Left renal cortex interstitium (tissue), 4 donors: ENCODE measurements at regions not wholly inside any gene's neighbourhood (a gene's known extent, or its start where the extent isn't known, plus 50 kb on each side); places are given as distances from the start of the nearest gene placed in this dataset.

Experiments used
- DNase-seq, 4 donors: peaks; one replicate each; pipeline ENCODE4 v3.0.0-alpha.2; 2013; ENCODE audit warnings: low read depth in 4 of 4, low spot score in 2 of 4, missing footprints in 1 of 4

DNA sequence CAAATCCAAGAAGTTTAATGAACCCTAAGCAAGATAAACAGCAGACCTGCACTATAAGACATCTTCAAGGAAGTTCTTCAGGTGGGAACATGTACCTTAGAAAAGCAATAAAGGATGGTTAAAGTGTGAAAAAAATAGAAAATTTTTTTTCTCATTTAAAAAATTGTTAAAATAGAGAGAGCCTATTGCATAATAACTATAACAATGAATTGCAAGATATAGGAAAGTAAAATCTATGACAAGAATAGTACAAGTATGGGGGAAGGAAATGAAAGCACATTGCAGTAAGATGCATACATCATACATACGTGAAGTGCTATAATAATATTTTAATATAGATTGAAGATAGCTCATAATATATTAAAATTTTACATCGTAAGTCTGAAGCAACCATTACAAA is 310.1 kb upstream of the KCNMB2 start:
- DNase-seq: no peak

GRCh38 chr3:178231645-178232044 is 304.6 kb upstream of the KCNMB2 start:
- DNase-seq: no peak

GRCh38 chr3:178233371-178234071 is 302.7 kb upstream of the KCNMB2 start:
- DNase-seq: no peak

GRCh38 chr3:178236555-178237277 is 299.5 kb upstream of the KCNMB2 start:
- no peak for DNase-seq

DNA sequence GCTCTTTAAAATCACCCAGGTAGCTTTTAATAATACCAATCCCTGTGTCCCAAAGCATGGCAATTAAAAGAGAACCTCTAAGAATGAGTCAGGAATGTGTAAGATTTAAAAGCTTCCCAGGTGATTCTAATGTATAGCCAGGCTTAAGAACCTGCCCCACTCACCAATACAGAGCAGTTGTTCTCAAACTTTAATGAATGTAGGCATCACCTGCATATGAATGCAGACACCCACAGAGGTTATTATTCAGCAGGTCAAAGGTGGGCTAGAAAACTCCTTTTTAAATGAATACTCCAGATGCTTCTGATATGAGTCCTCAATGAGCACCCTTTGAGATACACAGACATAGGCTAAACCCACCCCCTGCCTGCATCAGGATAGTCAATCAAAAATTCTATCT is 298.1 kb upstream of the KCNMB2 start:
- no peak for DNase-seq

DNA sequence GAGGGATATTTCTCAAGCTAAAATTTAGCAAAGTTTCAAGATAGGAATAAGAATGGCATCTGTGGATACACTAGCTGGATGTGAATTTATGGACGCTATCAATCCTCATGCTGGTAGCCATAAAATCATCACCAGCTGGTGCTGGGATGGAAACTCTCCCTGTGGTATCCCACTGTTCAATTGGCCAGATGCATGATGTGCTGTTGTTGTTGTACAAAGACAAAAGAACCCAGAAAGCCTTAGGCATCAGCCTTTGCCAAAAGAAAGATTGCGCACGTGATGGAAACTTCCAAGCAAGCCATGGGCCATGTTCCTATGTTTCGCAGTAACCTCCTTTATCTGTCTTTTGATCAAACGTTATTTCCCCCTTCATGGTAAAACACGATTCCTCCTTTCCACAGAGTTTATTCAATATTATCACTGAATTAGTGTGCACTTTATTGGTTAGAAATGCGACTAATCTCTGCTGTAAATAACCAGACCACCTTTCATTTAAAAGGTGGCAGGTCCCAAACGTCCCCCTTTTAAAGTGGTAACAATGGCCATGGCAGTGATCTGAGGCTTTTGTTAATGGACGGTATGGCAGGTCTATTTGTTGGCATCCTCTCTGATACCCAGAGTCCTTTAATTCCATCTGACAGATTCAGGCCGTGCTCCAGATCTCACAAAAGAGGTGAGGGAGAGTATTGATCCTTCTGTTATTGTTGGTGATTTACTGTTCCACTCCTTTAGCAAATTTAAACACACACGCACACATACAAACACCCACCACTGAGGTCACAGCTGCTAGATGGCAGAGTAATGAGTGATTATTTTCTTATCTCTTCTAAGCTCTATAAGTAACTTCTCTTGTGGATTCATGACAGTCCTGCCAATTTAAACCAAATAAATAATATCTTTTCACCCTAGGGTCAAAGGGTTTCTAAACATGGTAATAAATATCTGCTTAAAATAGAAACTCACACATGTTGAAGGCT is 291.2 kb upstream of the KCNMB2 start:
- DNase-seq: no peak

DNA sequence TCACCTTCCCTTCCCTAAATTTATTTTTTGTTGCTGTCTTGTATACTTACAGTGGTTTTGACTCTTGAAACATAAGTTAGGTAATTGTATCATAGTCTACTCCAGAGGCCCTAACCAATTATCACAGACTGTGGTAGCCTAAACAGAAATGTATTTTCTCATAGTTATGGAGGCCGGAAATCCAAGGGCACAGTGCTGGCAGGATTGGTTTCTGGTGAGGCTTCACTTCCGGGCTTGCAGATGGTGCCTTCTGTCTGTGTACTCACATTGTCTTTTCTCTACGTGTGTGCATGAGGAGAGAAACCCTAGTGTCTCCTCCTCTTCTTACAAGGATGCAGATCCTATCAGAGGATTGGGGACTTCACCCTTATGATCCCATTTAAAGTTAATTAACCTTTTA is 290.2 kb upstream of the KCNMB2 start:
- DNase-seq: no peak

- no peak for DNase-seq
Observed at GRCh38 chr3:178255315-178255714, 280.9 kb upstream of the KCNMB2 start.

DNA sequence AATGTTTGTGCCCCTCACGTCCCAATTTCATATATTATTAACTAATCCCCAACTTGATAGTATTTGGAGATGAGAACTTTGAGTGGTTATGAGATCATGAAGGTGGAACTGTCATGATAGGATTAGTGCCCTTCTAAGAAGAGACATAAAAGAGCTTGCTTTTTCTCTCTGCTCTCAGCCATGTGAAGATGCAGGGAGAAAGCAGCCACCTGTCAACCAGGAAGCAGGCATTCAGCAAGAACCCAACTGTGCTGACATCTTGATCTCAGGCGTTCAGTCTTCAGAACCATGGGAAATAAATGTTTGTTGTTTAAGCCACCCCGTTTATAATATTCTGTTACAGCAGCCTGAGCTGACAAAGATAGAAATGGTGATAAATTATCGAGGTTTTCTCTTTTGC is 278.7 kb upstream of the KCNMB2 start:
- no peak for DNase-seq

- no peak for DNase-seq
Observed at GRCh38 chr3:178258121-178258520, 278.1 kb upstream of the KCNMB2 start.

DNA sequence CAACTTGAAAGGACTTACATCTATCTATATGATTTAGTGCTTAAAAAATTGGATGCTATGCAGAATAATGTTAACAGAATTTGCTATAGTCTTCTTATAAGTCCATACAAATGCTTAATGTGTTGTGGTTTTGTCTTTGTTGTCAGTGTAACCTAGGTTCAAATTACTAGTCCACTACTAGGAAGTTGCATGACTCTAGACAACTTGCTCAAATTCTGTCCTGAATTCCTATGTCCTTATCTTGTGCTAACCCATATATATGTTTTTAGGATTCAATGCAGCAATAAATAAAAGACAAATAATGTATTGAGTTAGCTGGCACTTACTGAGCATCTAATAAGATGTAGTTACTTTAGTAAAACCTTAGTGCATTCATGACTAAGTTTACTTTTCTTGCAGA is 276.5 kb upstream of the KCNMB2 start:
- DNase-seq: no peak

DNA sequence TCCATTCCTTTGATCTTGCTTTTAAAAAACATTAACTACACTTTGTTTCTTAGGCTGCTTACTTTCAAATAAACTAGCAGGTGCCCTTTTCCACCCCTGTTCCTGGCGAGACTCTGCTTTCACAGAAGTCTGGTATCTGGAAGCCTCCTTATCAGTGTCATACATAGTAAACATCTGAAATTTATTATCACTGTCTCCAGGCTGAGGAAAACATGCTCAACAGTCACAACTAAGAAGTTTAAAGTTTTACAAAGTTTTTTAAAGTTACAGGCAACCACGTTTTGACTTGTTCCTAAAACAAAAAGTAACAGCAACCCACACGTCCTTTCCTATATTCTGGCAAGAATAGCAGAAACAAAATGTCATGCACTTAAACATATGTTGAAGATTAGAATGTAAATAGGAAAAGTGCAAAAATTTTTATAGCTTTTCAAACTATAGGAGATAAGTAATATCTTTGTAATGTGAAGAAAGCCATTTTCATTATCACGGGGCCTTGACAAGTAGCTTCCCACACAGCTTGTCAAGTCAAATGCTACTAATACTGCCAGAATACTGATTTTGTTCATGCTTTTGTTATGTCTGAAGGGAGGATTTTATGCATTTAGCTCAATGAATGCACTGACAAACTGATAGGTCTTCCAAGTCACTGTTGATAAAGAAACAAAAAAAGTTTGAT is 275.2 kb upstream of the KCNMB2 start:
- DNase-seq: no peak

DNA sequence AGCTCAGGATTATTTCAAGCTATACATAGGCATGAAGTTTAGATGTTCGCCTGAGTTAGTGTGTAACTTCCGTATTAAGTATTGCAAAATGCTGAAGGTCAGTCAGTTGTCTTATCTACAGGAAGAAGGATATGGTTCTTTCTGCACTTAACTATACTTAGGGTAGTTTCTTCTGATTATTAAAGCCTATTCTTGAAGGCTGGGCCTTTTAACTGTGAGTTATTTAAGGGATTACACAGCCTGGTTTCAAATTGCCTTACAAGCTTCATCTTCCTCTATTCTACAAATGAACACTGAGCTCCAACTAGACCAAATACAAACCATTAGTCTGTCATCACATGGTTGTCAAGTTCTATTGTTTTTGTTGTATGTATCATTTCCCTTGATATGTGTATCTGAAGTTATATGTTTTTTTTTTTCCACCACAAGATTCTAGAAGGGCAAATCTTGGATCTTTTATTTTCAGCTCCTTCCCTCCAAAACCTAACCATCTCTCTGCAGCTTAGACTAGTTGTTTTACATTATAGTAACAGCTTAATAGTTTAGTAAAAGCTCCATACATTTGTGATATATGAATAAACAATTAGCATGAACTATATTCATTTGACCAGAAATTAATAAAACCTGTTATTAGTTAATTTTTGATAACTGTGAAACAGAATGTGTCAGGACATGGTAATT is 272.9 kb upstream of the KCNMB2 start:
- DNase-seq: no peak

- DNase-seq: no peak
Observed at GRCh38 chr3:178267158-178267844, 268.9 kb upstream of the KCNMB2 start.

DNA sequence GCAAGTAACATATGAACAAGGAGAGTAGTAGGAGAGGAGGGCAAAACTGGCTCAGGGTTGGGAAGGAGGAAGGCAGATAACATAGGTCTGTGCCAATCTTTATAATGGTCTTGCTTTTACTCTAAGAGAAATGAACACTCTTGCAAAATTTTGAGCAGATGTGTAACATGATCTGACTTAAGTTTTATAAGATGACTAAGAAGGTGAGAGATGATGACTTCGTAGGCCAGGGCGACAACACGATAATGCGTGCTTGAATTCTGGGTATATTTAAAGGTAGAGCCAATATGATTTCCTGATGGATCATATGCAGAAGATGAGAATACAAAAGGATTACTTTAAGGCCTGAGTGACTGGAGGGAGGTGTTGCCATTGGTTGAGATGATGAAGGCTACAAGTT is 265.4 kb upstream of the KCNMB2 start:
- no peak for DNase-seq

GRCh38 chr3:178271740-178272387 is 264.4 kb upstream of the KCNMB2 start:
- no peak for DNase-seq

GRCh38 chr3:178272841-178273240 is 263.4 kb upstream of the KCNMB2 start:
- DNase-seq: no peak

- no peak for DNase-seq
Observed at GRCh38 chr3:178274711-178275110, 261.5 kb upstream of the KCNMB2 start.

DNA sequence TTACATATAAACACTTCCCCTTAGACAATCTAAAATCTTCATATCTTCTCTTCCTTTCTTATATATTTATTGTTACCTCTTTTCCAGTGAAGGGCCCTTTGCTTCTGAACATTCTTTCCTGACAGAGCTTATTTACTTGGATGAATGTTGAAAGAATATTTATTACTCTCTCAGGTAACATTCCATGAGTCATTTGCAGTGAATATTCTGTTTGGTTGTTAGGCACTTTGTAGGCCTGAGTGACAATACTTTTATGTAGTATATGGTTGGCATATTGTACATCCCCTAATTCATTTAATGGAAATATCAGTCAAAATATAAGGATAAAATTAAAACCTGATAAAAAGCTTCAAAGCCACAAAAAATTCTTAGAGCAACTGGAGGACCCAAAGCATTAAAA is 260.9 kb upstream of the KCNMB2 start:
- DNase-seq: no peak
